H9 (cell line): ENCODE measurements at regions not wholly inside any gene's neighbourhood (a gene's known extent, or its start where the extent isn't known, plus 50 kb on each side); places are given as distances from the start of the nearest gene placed in this dataset.

Experiments
- DNase-seq: peaks from one replicate; pipeline ENCODE4 v3.0.0-alpha.2; 2017
- H2AFZ ChIP-seq: one replicate; pipeline ENCODE4 v1.6.1; 2013; ENCODE audit warnings: mild to moderate bottlenecking, low read length, control low read depth, moderate library complexity
- H2AK5ac ChIP-seq: 2 replicates; pipeline ENCODE4 v1.6.1; 2013; ENCODE audit warnings: low read length, control low read depth, mixed read lengths; ENCODE audit not compliant: insufficient read length
- H2BK120ac ChIP-seq: one replicate; pipeline ENCODE4 v1.6.1; 2013; ENCODE audit warnings: low read depth, mild to moderate bottlenecking, low read length, control low read depth, inconsistent platforms; ENCODE audit not compliant: poor library complexity, severe bottlenecking
- H2BK12ac ChIP-seq: 2 replicates; pipeline ENCODE4 v1.6.1; 2013; ENCODE audit warnings: low read length, control low read depth, mixed read lengths, low read depth; ENCODE audit not compliant: insufficient read length
- H2BK15ac ChIP-seq: 2 replicates; pipeline ENCODE4 v1.6.1; 2013; ENCODE audit warnings: low read depth, low read length, control low read depth
- H2BK20ac ChIP-seq: one replicate; pipeline ENCODE4 v1.6.1; 2013; ENCODE audit warnings: low read depth, mild to moderate bottlenecking, low read length, control low read depth, inconsistent platforms; ENCODE audit not compliant: poor library complexity, severe bottlenecking
- H2BK5ac ChIP-seq: 2 replicates; pipeline ENCODE4 v1.6.1; 2013; ENCODE audit warnings: low read length, control low read depth, mixed read lengths; ENCODE audit not compliant: insufficient read length
- H3K14ac ChIP-seq: 2 replicates; pipeline ENCODE4 v1.6.1; 2013; ENCODE audit warnings: low read length, control low read depth; ENCODE audit not compliant: insufficient read depth
- H3K18ac ChIP-seq: 2 replicates; pipeline ENCODE4 v1.6.1; 2013; ENCODE audit warnings: low read depth, mild to moderate bottlenecking, mixed read lengths, low read length, control low read depth; ENCODE audit not compliant: insufficient read length
- H3K23ac ChIP-seq: 2 replicates; pipeline ENCODE4 v1.6.1; 2013; ENCODE audit warnings: low read length, control low read depth, mixed read lengths, low read depth; ENCODE audit not compliant: insufficient read length
- H3K23me2 ChIP-seq: 2 replicates; pipeline ENCODE4 v1.6.1; 2013; ENCODE audit warnings: low read depth, mild to moderate bottlenecking, mixed read lengths, low read length, control low read depth; ENCODE audit not compliant: insufficient read length, poor library complexity, severe bottlenecking
- H3K27ac ChIP-seq: 2 replicates; pipeline ENCODE4 v1.5.1; 2013; ENCODE audit warnings: low read length, control low read depth, mixed read lengths, low read depth; ENCODE audit not compliant: insufficient read length
- H3K27me3 ChIP-seq: 2 replicates; pipeline ENCODE4 v1.6.1; 2013; ENCODE audit warnings: low read length, control low read depth, inconsistent platforms; ENCODE audit not compliant: insufficient read depth
- H3K4ac ChIP-seq: 2 replicates; pipeline ENCODE4 v1.6.1; 2013; ENCODE audit warnings: low read depth, mild to moderate bottlenecking, control low read depth, inconsistent platforms, low read length, moderate library complexity
- H3K4me1 ChIP-seq: 2 replicates; pipeline ENCODE4 v1.6.1; 2013; ENCODE audit warnings: low read length, control low read depth, inconsistent platforms; ENCODE audit not compliant: insufficient read depth
- H3K4me2 ChIP-seq: 2 replicates; pipeline ENCODE4 v1.6.1; 2013; ENCODE audit warnings: low read length, control low read depth, mixed read lengths; ENCODE audit not compliant: insufficient read length, insufficient read depth
- H3K56ac ChIP-seq: 2 replicates; pipeline ENCODE4 v1.6.1; 2013; ENCODE audit warnings: low read depth, mild to moderate bottlenecking, mixed read lengths, low read length, control low read depth; ENCODE audit not compliant: insufficient read length
- H3K79me1 ChIP-seq: 2 replicates; pipeline ENCODE4 v1.6.1; 2013; ENCODE audit warnings: low read depth, mild to moderate bottlenecking, moderate library complexity, low read length, control low read depth, inconsistent platforms; ENCODE audit not compliant: insufficient read depth, poor library complexity, severe bottlenecking
- H3K79me2 ChIP-seq: 2 replicates; pipeline ENCODE4 v1.6.1; 2013; ENCODE audit warnings: low read length, control low read depth, inconsistent platforms; ENCODE audit not compliant: insufficient read depth
- H3K9ac ChIP-seq: 2 replicates; pipeline ENCODE4 v1.6.1; 2013; ENCODE audit warnings: low read length, control low read depth, mixed read lengths; ENCODE audit not compliant: insufficient read length; ENCODE audit errors: extremely low read depth
- H3K9me3 ChIP-seq: one replicate; pipeline ENCODE4 v1.6.1; 2013; ENCODE audit warnings: low read depth, low read length, inconsistent platforms; ENCODE audit not compliant: control insufficient read depth
- H3T11ph ChIP-seq: one replicate; pipeline ENCODE4 v1.6.1; 2013; ENCODE audit warnings: mild to moderate bottlenecking, low read length, control low read depth, inconsistent platforms
- H4K20me1 ChIP-seq: one replicate; pipeline ENCODE4 v1.6.1; 2013; ENCODE audit not compliant: control insufficient read depth, insufficient read length, insufficient read depth
- H4K5ac ChIP-seq: 2 replicates; pipeline ENCODE4 v1.6.1; 2013; ENCODE audit warnings: low read depth, mild to moderate bottlenecking, mixed read lengths, low read length, control low read depth; ENCODE audit not compliant: insufficient read length
- H4K8ac ChIP-seq: replicated peaks from 2 replicates; pipeline ENCODE4 v1.6.1; 2013; ENCODE audit warnings: low read length, control low read depth, mixed read lengths, low read depth; ENCODE audit not compliant: insufficient read length
- H4K91ac ChIP-seq: 2 replicates; pipeline ENCODE4 v1.6.1; 2013; ENCODE audit warnings: low read depth, mild to moderate bottlenecking, moderate library complexity, mixed read lengths, low read length, control low read depth; ENCODE audit not compliant: insufficient read length
- H3K27ac Mint-ChIP-seq, 3 experiments: 2 replicates in 2 of 3; 3 replicates in 1 of 3; pipeline ENCODE4 v1.8.0; 2020 to 2021; ENCODE audit warnings: mixed read lengths in 3 of 3, mild to moderate bottlenecking in 1 of 3, moderate library complexity in 1 of 3
- H3K27me3 Mint-ChIP-seq: 2 replicates; pipeline ENCODE4 v1.8.0; 2021; ENCODE audit warnings: low read depth, mild to moderate bottlenecking, moderate library complexity, mixed read lengths
- H3K36me3 Mint-ChIP-seq, 3 experiments: 2 replicates in 2 of 3; 3 replicates in 1 of 3; pipeline ENCODE4 v1.8.0; 2020 to 2021; ENCODE audit warnings: low read depth in 3 of 3, mixed read lengths in 3 of 3; ENCODE audit not compliant: insufficient read depth in 1 of 3
- H3K4me1 Mint-ChIP-seq, 2 experiments: 2 replicates each; pipeline ENCODE4 v1.8.0; 2020; ENCODE audit warnings: mixed read lengths in 2 of 2
- H3K4me3 Mint-ChIP-seq, 2 experiments: 2 replicates in 1 of 2; 3 replicates in 1 of 2; pipeline ENCODE4 v1.8.0; 2020 to 2021; ENCODE audit warnings: mild to moderate bottlenecking in 2 of 2, mixed read lengths in 2 of 2, moderate library complexity in 1 of 2
- H3K9me3 Mint-ChIP-seq, 2 experiments: 2 replicates in 1 of 2; 3 replicates in 1 of 2; pipeline ENCODE4 v1.8.0; 2020; ENCODE audit warnings: mild to moderate bottlenecking in 2 of 2, mixed read lengths in 2 of 2, moderate library complexity in 1 of 2
- WGBS: extraction: QIAGEN DNeasy Blood & Tissue Kit; methylation state at CpG from one replicate; pipeline ENCODE4 v1.1.7; 2013; ENCODE audit warnings: missing lambda C conversion rate, low lambda C conversion rate, mixed read lengths; ENCODE audit not compliant: insufficient read length; ENCODE audit errors: extremely low coverage; 5-methylcytosine and 5-hydroxymethylcytosine counted together
- TF ChIP-seq, protein P1 (sequence below): fragments of 200-600 bp; sonication (generic); conservative IDR thresholded peaks from 3 replicates; pipeline ENCODE4 v1.8.0; 2021; ENCODE audit warnings: antibody characterized with exemption, mild to moderate bottlenecking

DNA sequence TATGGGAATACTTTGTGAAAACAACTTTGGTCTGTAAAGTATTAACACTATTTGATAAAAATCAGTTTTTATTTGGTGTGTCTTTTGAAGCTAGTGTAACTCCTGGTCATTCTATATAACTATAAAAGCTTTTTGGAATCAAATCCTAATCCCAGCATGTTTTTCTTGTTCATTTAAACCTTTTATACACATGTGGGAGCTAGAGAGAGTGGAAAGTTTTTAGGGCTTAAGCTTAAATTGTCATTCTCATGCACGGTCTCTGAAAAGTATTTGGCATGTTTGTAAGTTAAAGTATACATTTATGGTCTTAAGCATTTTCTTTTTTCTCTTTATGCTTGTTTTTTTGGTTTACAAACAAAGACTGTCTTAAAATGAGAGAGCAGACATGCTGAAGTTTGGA, 83.4 kb upstream of the RARB start:
- H4K20me1 ChIP-seq: no peaks in the 10 kb centered on the region
- no CpG with 5 or more reads among the region's 1 CpG for WGBS
- H3K9ac ChIP-seq: no peak overlapping the region
- H4K8ac ChIP-seq: no peak overlapping the region
- H3K9me3 Mint-ChIP-seq: no peaks in the 10 kb centered on the region
- H3K4me1 ChIP-seq: no peaks in the 10 kb centered on the region
- no peak overlapping the region for H3K56ac ChIP-seq
- H2BK15ac ChIP-seq: no peak overlapping the region
- no peak overlapping the region for H3K4ac ChIP-seq
- no peaks in the 10 kb centered on the region for H3K27me3 Mint-ChIP-seq
- no peak overlapping the region for H2BK5ac ChIP-seq
- H3K36me3 Mint-ChIP-seq: 0 out of 7 replicates have a peak, but pooled peaks cover 0 to 2% (median 0%) of the 10 kb centered on the region in 3 experiments
- H3K14ac ChIP-seq: no peak overlapping the region
- no peaks in the 10 kb centered on the region for H3K23me2 ChIP-seq
- H3K79me1 ChIP-seq: no peaks in the 10 kb centered on the region
- TF ChIP-seq, protein P1, sequence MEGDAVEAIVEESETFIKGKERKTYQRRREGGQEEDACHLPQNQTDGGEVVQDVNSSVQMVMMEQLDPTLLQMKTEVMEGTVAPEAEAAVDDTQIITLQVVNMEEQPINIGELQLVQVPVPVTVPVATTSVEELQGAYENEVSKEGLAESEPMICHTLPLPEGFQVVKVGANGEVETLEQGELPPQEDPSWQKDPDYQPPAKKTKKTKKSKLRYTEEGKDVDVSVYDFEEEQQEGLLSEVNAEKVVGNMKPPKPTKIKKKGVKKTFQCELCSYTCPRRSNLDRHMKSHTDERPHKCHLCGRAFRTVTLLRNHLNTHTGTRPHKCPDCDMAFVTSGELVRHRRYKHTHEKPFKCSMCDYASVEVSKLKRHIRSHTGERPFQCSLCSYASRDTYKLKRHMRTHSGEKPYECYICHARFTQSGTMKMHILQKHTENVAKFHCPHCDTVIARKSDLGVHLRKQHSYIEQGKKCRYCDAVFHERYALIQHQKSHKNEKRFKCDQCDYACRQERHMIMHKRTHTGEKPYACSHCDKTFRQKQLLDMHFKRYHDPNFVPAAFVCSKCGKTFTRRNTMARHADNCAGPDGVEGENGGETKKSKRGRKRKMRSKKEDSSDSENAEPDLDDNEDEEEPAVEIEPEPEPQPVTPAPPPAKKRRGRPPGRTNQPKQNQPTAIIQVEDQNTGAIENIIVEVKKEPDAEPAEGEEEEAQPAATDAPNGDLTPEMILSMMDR: no peak
- H3K9me3 ChIP-seq: no peaks in the 10 kb centered on the region
- H3K4me1 Mint-ChIP-seq: peaks cover 11 to 13% of the 10 kb centered on the region in 2 experiments
- no peak overlapping the region for H4K5ac ChIP-seq
- no peak overlapping the region for H3T11ph ChIP-seq
- no peak overlapping the region for H2AFZ ChIP-seq
- H3K79me2 ChIP-seq: no peaks in the 10 kb centered on the region
- H2BK120ac ChIP-seq: no peak overlapping the region
- no peak overlapping the region for H3K18ac ChIP-seq
- H2BK12ac ChIP-seq: no peak overlapping the region
- H2BK20ac ChIP-seq: no peak overlapping the region
- H3K27ac ChIP-seq: no peak overlapping the region
- no peak overlapping the region for H3K23ac ChIP-seq
- DNase-seq: no peak
- no peak overlapping the region for H3K4me2 ChIP-seq
- H3K27ac Mint-ChIP-seq: no peak overlapping the region
- H3K27me3 ChIP-seq: no peaks in the 10 kb centered on the region
- no peak overlapping the region for H3K4me3 Mint-ChIP-seq
- no peak overlapping the region for H2AK5ac ChIP-seq
- no peak overlapping the region for H4K91ac ChIP-seq
